HFFc6 (cell line): ENCODE measurements at regions not wholly inside any gene's neighbourhood (a gene's known extent, or its start where the extent isn't known, plus 50 kb on each side); places are given as distances from the start of the nearest gene placed in this dataset.

Experiments used
- DNase-seq: peaks from one replicate; pipeline ENCODE4 v3.0.0-alpha.2; 2018
- H3K27ac Mint-ChIP-seq: 2 replicates; pipeline ENCODE4 v1.8.0; 2020; ENCODE audit warnings: mild to moderate bottlenecking, mixed read lengths
- H3K27me3 Mint-ChIP-seq: 2 replicates; pipeline ENCODE4 v1.8.0; 2021; ENCODE audit warnings: mild to moderate bottlenecking, moderate library complexity, mixed read lengths; ENCODE audit not compliant: insufficient read depth
- H3K36me3 Mint-ChIP-seq: 2 replicates; pipeline ENCODE4 v1.8.0; 2021; ENCODE audit warnings: low read depth, mixed read lengths
- H3K4me1 Mint-ChIP-seq: 2 replicates; pipeline ENCODE4 v1.8.0; 2020; ENCODE audit warnings: low read depth, mixed read lengths
- H3K4me3 Mint-ChIP-seq: 2 replicates; pipeline ENCODE4 v1.8.0; 2020; ENCODE audit warnings: mild to moderate bottlenecking, moderate library complexity, mixed read lengths
- H3K9me3 Mint-ChIP-seq: 2 replicates; pipeline ENCODE4 v1.8.0; 2020; ENCODE audit warnings: mild to moderate bottlenecking, mixed read lengths
- TF ChIP-seq, protein P1 (sequence below): fragments of 200-600 bp; sonication (generic); IDR thresholded peaks from 2 replicates; pipeline ENCODE4 v1.5.0; 2021; ENCODE audit warnings: antibody characterized with exemption, mild to moderate bottlenecking

- 0 out of 2 replicates have a peak, but pooled peaks cover 1% of the 10 kb centered on the region for H3K27me3 Mint-ChIP-seq
- no peak overlapping the region for H3K27ac Mint-ChIP-seq
- H3K36me3 Mint-ChIP-seq = no peaks in the 10 kb centered on the region
- no peak for DNase-seq
- H3K4me3 Mint-ChIP-seq = no peak overlapping the region
- H3K9me3 Mint-ChIP-seq = peaks cover 4% of the 10 kb centered on the region; the same call in 1 of the 2 replicates
- no peaks in the 10 kb centered on the region for H3K4me1 Mint-ChIP-seq
- TF ChIP-seq, protein P1, sequence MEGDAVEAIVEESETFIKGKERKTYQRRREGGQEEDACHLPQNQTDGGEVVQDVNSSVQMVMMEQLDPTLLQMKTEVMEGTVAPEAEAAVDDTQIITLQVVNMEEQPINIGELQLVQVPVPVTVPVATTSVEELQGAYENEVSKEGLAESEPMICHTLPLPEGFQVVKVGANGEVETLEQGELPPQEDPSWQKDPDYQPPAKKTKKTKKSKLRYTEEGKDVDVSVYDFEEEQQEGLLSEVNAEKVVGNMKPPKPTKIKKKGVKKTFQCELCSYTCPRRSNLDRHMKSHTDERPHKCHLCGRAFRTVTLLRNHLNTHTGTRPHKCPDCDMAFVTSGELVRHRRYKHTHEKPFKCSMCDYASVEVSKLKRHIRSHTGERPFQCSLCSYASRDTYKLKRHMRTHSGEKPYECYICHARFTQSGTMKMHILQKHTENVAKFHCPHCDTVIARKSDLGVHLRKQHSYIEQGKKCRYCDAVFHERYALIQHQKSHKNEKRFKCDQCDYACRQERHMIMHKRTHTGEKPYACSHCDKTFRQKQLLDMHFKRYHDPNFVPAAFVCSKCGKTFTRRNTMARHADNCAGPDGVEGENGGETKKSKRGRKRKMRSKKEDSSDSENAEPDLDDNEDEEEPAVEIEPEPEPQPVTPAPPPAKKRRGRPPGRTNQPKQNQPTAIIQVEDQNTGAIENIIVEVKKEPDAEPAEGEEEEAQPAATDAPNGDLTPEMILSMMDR = no peak
Measured at GRCh38 chr4:60249784-60250183, 950.3 kb upstream of the ADGRL3 start.

GRCh38 chr4:60250657-60251056 is 949.5 kb upstream of the ADGRL3 start:
- TF ChIP-seq, protein P1 = no peak
- 0 out of 2 replicates have a peak, but pooled peaks cover 1% of the 10 kb centered on the region for H3K27me3 Mint-ChIP-seq
- DNase-seq = no peak
- no peak overlapping the region for H3K27ac Mint-ChIP-seq
- no peaks in the 10 kb centered on the region for H3K4me1 Mint-ChIP-seq
- peaks cover 4% of the 10 kb centered on the region; the same call in 1 of the 2 replicates for H3K9me3 Mint-ChIP-seq
- no peak overlapping the region for H3K4me3 Mint-ChIP-seq
- no peaks in the 10 kb centered on the region for H3K36me3 Mint-ChIP-seq

DNA sequence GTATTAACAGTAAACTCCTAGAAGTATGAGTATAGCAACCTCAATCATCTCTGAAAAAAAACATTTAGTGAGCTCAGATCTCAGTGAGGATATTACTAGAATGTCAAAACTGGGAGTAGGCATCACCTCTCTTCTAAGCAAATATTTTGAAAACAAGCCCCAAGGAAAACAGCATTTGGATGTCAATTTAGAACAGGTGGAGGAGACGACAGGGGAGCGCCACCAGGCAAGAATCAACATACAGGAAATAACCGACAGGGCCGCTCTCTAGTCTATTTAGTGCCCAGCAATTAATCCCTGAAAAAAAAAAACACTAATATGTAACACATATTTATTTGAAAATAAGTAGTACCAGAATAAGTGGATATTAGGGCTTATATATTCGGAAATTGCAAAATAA is 940.3 kb upstream of the ADGRL3 start:
- H3K36me3 Mint-ChIP-seq = no peaks in the 10 kb centered on the region
- H3K4me3 Mint-ChIP-seq = no peak overlapping the region
- H3K4me1 Mint-ChIP-seq = no peaks in the 10 kb centered on the region
- no peak overlapping the region for H3K27ac Mint-ChIP-seq
- no peaks in the 10 kb centered on the region for H3K27me3 Mint-ChIP-seq
- TF ChIP-seq, protein P1 = no peak
- peaks cover 5% of the 10 kb centered on the region for H3K9me3 Mint-ChIP-seq
- DNase-seq = no peak

GRCh38 chr4:60266505-60266904 is 933.6 kb upstream of the ADGRL3 start:
- DNase-seq = no peak
- TF ChIP-seq, protein P1 = no peak
- Mint-ChIP-seq H3K9me3 (peaks cover 7% of the 10 kb centered on the region), H3K27me3 (no peaks in the 10 kb centered on the region), H3K4me3 (no peak overlapping the region), H3K36me3 (no peaks in the 10 kb centered on the region), H3K27ac (no peak overlapping the region), H3K4me1 (no peaks in the 10 kb centered on the region)

DNA sequence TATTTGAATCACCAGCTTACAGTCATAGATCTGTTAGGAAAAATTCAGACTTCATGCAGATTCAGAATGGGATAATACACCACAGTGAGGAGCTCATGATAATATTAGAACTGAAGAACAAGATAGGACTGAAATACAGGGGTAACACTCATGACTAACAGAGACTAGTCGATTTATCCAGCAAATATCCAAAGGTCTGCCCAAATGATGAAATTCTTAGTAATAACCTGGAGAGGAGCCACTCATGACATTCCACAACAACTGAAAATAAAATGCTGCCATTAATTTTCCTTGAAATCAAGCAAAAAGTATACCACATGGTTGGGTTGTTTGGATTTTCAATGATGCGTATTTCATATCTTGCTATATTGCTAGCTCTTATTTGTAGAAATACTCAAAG is 903.7 kb upstream of the ADGRL3 start:
- H3K27ac Mint-ChIP-seq = no peak overlapping the region
- H3K4me3 Mint-ChIP-seq = no peak overlapping the region
- peaks cover 16% of the 10 kb centered on the region for H3K9me3 Mint-ChIP-seq
- no peaks in the 10 kb centered on the region for H3K36me3 Mint-ChIP-seq
- TF ChIP-seq, protein P1 = no peak
- no peaks in the 10 kb centered on the region for H3K4me1 Mint-ChIP-seq
- DNase-seq = no peak
- H3K27me3 Mint-ChIP-seq = no peaks in the 10 kb centered on the region
